ENCODE measurements at regions not wholly inside any gene's neighbourhood (a gene's known extent, or its start where the extent isn't known, plus 50 kb on each side); places are given as distances from the start of the nearest gene placed in this dataset.

GRCh38 chr20:59412181-59412580 is 111.8 kb downstream of the EDN3 start:
- no peak for FAIRE-seq

GRCh38 chr20:59412875-59413284 is 112.5 kb downstream of the EDN3 start:
- FAIRE-seq (no peak), DNase-seq (ENCODE audit: insufficient read length, low spot score) (no peak)
- TF ChIP-seq POLR2A (IDR thresholded peaks at IDR 0.05; ENCODE audit: low read depth, low read length) = no peak

More at GRCh38 chr20:59412181-59412580, 111.8 kb downstream of the EDN3 start:
- no peak for DNase-seq (ENCODE audit: insufficient read length, low spot score)
- no peak for TF ChIP-seq POLR2A (IDR thresholded peaks at IDR 0.05; ENCODE audit: low read depth, low read length)

GRCh38 chr20:59413326-59413865 is 113.0 kb downstream of the EDN3 start:
- FAIRE-seq (no peak), DNase-seq (ENCODE audit: insufficient read length, low spot score) (no peak)
- no peak for TF ChIP-seq POLR2A (IDR thresholded peaks at IDR 0.05; ENCODE audit: low read depth, low read length)

- FAIRE-seq (no peak), DNase-seq (ENCODE audit: insufficient read length, low spot score) (no peak)
- TF ChIP-seq POLR2A (IDR thresholded peaks at IDR 0.05; ENCODE audit: low read depth, low read length) = no peak
Measured at GRCh38 chr20:59414936-59415623, 114.7 kb downstream of the EDN3 start.

GRCh38 chr20:59416916-59417315 is 116.5 kb downstream of the EDN3 start:
- no peak for TF ChIP-seq POLR2A (IDR thresholded peaks at IDR 0.05; ENCODE audit: low read depth, low read length)
- no peak for DNase-seq (ENCODE audit: insufficient read length, low spot score)
- no peak for FAIRE-seq

- DNase-seq (ENCODE audit: insufficient read length, low spot score) = no peak
- FAIRE-seq = no peak
- no peak for TF ChIP-seq POLR2A (IDR thresholded peaks at IDR 0.05; ENCODE audit: low read depth, low read length)
Measured at GRCh38 chr20:59421089-59421488, 120.7 kb downstream of the EDN3 start.

GRCh38 chr20:59421920-59422637 is 121.7 kb downstream of the EDN3 start:
- no peak for FAIRE-seq
- TF ChIP-seq POLR2A (IDR thresholded peaks at IDR 0.05; ENCODE audit: low read depth, low read length) = no peak
- no peak for DNase-seq (ENCODE audit: insufficient read length, low spot score)

- FAIRE-seq (no peak), DNase-seq (ENCODE audit: insufficient read length, low spot score) (no peak)
- TF ChIP-seq POLR2A (IDR thresholded peaks at IDR 0.05; ENCODE audit: low read depth, low read length) = no peak
Measured at GRCh38 chr20:59422872-59423544, 122.6 kb downstream of the EDN3 start.

GRCh38 chr20:59424976-59425375 is 124.6 kb downstream of the EDN3 start:
- FAIRE-seq (no peak), DNase-seq (ENCODE audit: insufficient read length, low spot score) (no peak)
- TF ChIP-seq POLR2A (IDR thresholded peaks at IDR 0.05; ENCODE audit: low read depth, low read length) = no peak

GRCh38 chr20:59425572-59425971 is 125.2 kb downstream of the EDN3 start:
- TF ChIP-seq POLR2A (IDR thresholded peaks at IDR 0.05; ENCODE audit: low read depth, low read length) = no peak
- no peak for FAIRE-seq

GRCh38 chr20:59428006-59428405 is 127.6 kb downstream of the EDN3 start:
- DNase-seq (ENCODE audit: insufficient read length, low spot score) = no peak
- FAIRE-seq = no peak
- no peak for TF ChIP-seq POLR2A (IDR thresholded peaks at IDR 0.05; ENCODE audit: low read depth, low read length)

More at GRCh38 chr20:59425572-59425971, 125.2 kb downstream of the EDN3 start:
- no peak for DNase-seq (ENCODE audit: insufficient read length, low spot score)

- DNase-seq (ENCODE audit: insufficient read length, low spot score) (no peak), FAIRE-seq (no peak)
- no peak for TF ChIP-seq POLR2A (IDR thresholded peaks at IDR 0.05; ENCODE audit: low read depth, low read length)
Measured at GRCh38 chr20:59428441-59429205, 128.2 kb downstream of the EDN3 start.

- FAIRE-seq (no peak), DNase-seq (ENCODE audit: insufficient read length, low spot score) (no peak)
- no peak for TF ChIP-seq POLR2A (IDR thresholded peaks at IDR 0.05; ENCODE audit: low read depth, low read length)
Measured at GRCh38 chr20:59429396-59429795, 129.0 kb downstream of the EDN3 start.
